Naive B cell (primary cell): ENCODE measurements at regions not wholly inside any gene's neighbourhood (a gene's known extent, or its start where the extent isn't known, plus 50 kb on each side); places are given as distances from the start of the nearest gene placed in this dataset.

Experiments
- ATAC-seq, 2 donors: fragments of 150-1000 bp; cut with Tn5 transposase; 2 replicates each; pipeline ENCODE4 v1.10.0; 2021; ENCODE audit warnings: low read depth in 2 of 2, mild to moderate bottlenecking in 2 of 2, moderate library complexity in 2 of 2
- DNase-seq: peaks from one replicate; pipeline ENCODE4 v3.0.0; 2022
- H3K27ac Mint-ChIP-seq, 6 donors: one replicate each; pipeline ENCODE4 v1.8.0; 2020 to 2022; ENCODE audit warnings: mild to moderate bottlenecking in 6 of 6, mixed read lengths in 6 of 6, moderate library complexity in 5 of 6, inconsistent platforms in 2 of 6
- H3K27me3 Mint-ChIP-seq, 3 donors: one replicate each; pipeline ENCODE4 v1.8.0; 2021 to 2022; ENCODE audit warnings: mixed read lengths in 3 of 3, mild to moderate bottlenecking in 1 of 3
- H3K36me3 Mint-ChIP-seq, 2 donors: one replicate each; pipeline ENCODE4 v1.8.0; 2020 to 2022; ENCODE audit warnings: mixed read lengths in 2 of 2, inconsistent platforms in 1 of 2, mild to moderate bottlenecking in 1 of 2
- H3K4me1 Mint-ChIP-seq, 3 donors: one replicate each; pipeline ENCODE4 v1.8.0; 2020 to 2022; ENCODE audit warnings: mixed read lengths in 3 of 3, inconsistent platforms in 1 of 3, mild to moderate bottlenecking in 1 of 3, moderate library complexity in 1 of 3
- H3K4me3 Mint-ChIP-seq, 8 donors: one replicate each; pipeline ENCODE4 v1.8.0; 2020 to 2022; ENCODE audit warnings: mild to moderate bottlenecking in 8 of 8, mixed read lengths in 8 of 8, moderate library complexity in 8 of 8, inconsistent platforms in 2 of 8
- H3K9me3 Mint-ChIP-seq, 7 donors: one replicate each; pipeline ENCODE4 v1.8.0; 2020 to 2022; ENCODE audit warnings: mixed read lengths in 7 of 7, mild to moderate bottlenecking in 5 of 7, inconsistent platforms in 2 of 7, moderate library complexity in 1 of 7

DNA sequence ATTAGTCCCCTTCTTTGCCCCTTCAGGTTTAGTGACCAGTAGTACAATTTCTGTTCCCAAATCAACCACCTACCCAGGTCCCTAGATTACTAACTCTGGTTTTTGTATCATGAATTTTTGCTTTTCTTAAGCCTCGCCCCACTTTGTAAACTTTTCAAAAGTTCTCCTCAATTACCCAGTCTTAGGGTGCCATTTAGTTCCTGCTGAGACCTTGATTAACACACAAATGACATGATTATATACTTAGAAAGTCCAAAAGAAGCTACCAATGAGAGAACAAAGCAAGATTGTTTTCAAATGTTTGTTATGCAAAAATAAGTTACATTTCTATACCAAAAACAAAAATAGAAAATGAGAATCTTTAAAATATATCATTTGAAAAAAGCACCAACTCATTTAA, 594.4 kb downstream of the SQOR start:
- no peaks in the 10 kb centered on the region for H3K36me3 Mint-ChIP-seq
- peaks cover 0 to 7% (median 0%) of the 10 kb centered on the region in 7 donors for H3K9me3 Mint-ChIP-seq
- H3K4me3 Mint-ChIP-seq = no peak overlapping the region
- H3K4me1 Mint-ChIP-seq = no peaks in the 10 kb centered on the region
- no peaks in the 10 kb centered on the region for H3K27me3 Mint-ChIP-seq
- ATAC-seq (no peak), DNase-seq (no peak)
- H3K27ac Mint-ChIP-seq = no peak overlapping the region

DNA sequence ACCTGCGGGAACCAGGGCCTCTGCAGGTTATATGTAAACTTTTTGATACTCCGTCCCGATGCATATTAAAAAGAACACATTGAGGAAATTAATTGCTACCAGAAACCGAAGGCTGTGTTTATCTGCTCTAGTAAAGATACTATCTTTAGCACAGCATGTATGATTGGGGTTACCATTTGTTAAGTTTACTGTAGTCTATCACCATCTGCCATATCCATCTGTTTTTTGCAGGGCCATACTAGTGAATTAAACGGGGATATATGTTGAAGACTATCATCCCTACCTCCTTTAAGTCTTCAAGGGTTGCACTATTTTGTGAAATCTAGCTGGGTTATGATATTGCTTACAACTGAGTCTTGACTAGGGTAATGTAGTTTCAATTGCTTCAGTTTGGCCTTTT, 597.0 kb downstream of the SQOR start:
- ATAC-seq (no peak), DNase-seq (no peak)
- Mint-ChIP-seq H3K27me3 (no peaks in the 10 kb centered on the region), H3K9me3 (peaks cover 0 to 7% (median 0%) of the 10 kb centered on the region in 7 donors), H3K36me3 (no peaks in the 10 kb centered on the region), H3K4me1 (no peaks in the 10 kb centered on the region), H3K4me3 (no peak overlapping the region), H3K27ac (no peak overlapping the region)

- Mint-ChIP-seq H3K4me3 (no peak overlapping the region), H3K27ac (no peak overlapping the region), H3K9me3 (peaks cover 0 to 7% (median 1%) of the 10 kb centered on the region in 7 donors), H3K4me1 (no peaks in the 10 kb centered on the region), H3K27me3 (no peaks in the 10 kb centered on the region), H3K36me3 (no peaks in the 10 kb centered on the region)
- no peak for ATAC-seq
- no peak for DNase-seq
These were observed 597.6 kb downstream of the SQOR start for GRCh38 chr15:46232471-46232870.

GRCh38 chr15:46242935-46243334, 608.1 kb downstream of the SQOR start:
- no peak for DNase-seq
- no peak for ATAC-seq
- Mint-ChIP-seq H3K4me1 (no peaks in the 10 kb centered on the region), H3K27ac (no peak overlapping the region), H3K36me3 (no peaks in the 10 kb centered on the region), H3K9me3 (peaks cover 0 to 10% (median 3%) of the 10 kb centered on the region in 7 donors), H3K4me3 (no peak overlapping the region), H3K27me3 (no peaks in the 10 kb centered on the region)

DNA sequence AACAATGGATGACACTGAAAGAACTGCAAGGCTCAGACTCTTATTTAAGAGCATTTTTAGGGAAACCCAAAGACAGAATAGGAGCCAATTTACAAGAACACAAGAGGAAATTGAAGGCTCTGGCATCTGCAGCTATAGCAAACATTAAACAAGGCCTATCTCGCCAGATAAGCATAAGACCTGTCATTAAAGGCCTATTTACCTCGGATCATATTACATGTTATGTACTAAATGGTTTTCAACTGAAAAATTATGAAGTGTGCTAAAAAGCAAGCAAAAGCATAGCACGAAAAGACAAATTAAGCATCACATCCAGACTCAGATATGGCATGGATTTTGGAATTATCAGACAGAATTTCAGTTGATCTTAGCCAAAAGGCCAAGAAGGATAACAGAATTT, 617.1 kb downstream of the SQOR start:
- no peak overlapping the region for H3K27ac Mint-ChIP-seq
- peaks cover 0 to 8% (median 0%) of the 10 kb centered on the region in 7 donors for H3K9me3 Mint-ChIP-seq
- no peaks in the 10 kb centered on the region for H3K27me3 Mint-ChIP-seq
- no peaks in the 10 kb centered on the region for H3K36me3 Mint-ChIP-seq
- H3K4me3 Mint-ChIP-seq = no peak overlapping the region
- no peaks in the 10 kb centered on the region for H3K4me1 Mint-ChIP-seq
- no peak for ATAC-seq
- no peak for DNase-seq

DNA sequence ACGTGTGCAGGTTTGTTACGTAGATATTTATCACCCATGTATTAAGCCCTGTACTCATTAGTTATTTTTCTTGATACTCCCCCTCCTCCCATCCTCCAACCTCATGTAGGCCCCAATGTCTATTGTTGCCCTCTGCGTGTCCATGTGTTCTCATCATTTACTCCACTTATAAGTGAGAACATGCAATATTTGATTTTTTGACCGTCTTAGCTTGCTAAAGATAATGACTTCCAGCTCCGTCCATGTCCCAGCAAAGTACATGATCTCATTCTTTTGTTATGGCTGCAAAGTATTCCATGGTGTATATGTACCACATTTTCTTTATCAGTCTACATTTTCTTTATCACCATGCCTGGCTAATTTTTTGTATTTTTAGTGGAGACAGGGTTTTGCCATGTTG, 623.2 kb downstream of the SQOR start:
- Mint-ChIP-seq H3K4me3 (no peak overlapping the region), H3K27ac (no peak overlapping the region), H3K4me1 (no peaks in the 10 kb centered on the region), H3K9me3 (peaks cover 0 to 10% (median 7%) of the 10 kb centered on the region in 7 donors), H3K27me3 (no peaks in the 10 kb centered on the region), H3K36me3 (no peaks in the 10 kb centered on the region)
- ATAC-seq (no peak), DNase-seq (no peak)

DNA sequence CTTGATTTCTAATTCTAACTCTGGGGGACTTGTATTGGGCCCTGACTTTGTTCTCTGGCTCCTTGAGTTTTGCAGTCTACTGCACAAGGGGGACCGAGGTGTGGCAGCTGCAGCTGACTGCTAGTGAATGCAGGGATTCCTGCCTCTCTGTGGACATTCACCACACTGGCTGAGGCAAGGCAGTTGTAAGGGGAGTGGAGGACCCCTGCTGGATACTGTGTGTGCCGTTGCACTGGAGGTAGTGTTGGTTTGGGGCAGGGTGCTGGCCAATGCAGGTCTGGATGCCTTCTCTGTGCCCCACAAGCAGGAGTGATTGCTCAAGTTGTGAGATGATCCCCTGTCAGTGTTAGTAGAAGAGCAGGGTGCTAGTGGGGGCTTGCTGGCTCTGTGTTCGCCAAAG, 626.1 kb downstream of the SQOR start:
- H3K27ac Mint-ChIP-seq = no peak overlapping the region
- H3K4me3 Mint-ChIP-seq = no peak overlapping the region
- no peaks in the 10 kb centered on the region for H3K36me3 Mint-ChIP-seq
- ATAC-seq (no peak), DNase-seq (no peak)
- no peaks in the 10 kb centered on the region for H3K27me3 Mint-ChIP-seq
- H3K9me3 Mint-ChIP-seq = peaks cover 0 to 11% (median 9%) of the 10 kb centered on the region in 7 donors
- H3K4me1 Mint-ChIP-seq = no peaks in the 10 kb centered on the region

DNA sequence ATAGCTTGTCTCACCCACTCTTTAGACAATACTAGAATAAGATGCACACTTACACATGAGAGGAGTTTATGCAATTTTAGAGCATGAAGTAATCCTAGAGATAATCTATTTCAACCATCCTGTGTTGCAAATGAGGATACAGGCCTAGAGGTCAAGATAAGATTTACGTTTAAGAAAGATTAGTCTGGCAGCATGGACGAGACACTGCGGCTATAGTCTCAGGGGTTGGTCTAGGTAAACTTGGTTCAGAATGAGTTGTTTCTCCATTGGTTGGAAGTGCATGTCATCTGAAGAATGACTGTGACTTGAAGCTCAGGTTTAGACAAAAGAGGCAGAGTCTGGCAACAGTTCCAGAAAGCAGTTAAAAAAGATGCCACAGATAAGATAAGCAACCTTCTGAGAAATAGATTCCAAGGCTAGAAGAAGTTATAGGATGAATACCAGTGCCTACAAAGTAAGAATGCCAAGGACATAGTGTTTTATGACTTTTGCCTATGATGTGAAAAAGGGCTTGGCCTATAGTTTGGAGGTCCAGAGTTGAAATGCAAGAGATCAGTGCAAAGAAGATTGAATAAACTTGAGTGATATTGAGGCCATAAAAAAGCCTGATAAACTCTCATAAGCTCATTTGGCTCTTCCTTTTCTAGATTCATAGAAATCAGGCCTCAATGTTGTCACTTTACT, 631.0 kb downstream of the SQOR start:
- H3K27ac Mint-ChIP-seq = no peak overlapping the region
- no peak overlapping the region for H3K4me3 Mint-ChIP-seq
- ATAC-seq (no peak), DNase-seq (no peak)
- no peaks in the 10 kb centered on the region for H3K4me1 Mint-ChIP-seq
- H3K9me3 Mint-ChIP-seq = peaks cover 0 to 11% (median 4%) of the 10 kb centered on the region in 7 donors
- H3K36me3 Mint-ChIP-seq = no peaks in the 10 kb centered on the region
- no peaks in the 10 kb centered on the region for H3K27me3 Mint-ChIP-seq

GRCh38 chr15:46266661-46267060, 631.8 kb downstream of the SQOR start:
- H3K27ac Mint-ChIP-seq = no peak overlapping the region
- no peak for ATAC-seq
- H3K4me3 Mint-ChIP-seq = no peak overlapping the region
- no peaks in the 10 kb centered on the region for H3K27me3 Mint-ChIP-seq
- H3K9me3 Mint-ChIP-seq = peaks cover 0 to 9% (median 4%) of the 10 kb centered on the region in 7 donors
- no peaks in the 10 kb centered on the region for H3K4me1 Mint-ChIP-seq
- DNase-seq = no peak
- no peaks in the 10 kb centered on the region for H3K36me3 Mint-ChIP-seq

DNA sequence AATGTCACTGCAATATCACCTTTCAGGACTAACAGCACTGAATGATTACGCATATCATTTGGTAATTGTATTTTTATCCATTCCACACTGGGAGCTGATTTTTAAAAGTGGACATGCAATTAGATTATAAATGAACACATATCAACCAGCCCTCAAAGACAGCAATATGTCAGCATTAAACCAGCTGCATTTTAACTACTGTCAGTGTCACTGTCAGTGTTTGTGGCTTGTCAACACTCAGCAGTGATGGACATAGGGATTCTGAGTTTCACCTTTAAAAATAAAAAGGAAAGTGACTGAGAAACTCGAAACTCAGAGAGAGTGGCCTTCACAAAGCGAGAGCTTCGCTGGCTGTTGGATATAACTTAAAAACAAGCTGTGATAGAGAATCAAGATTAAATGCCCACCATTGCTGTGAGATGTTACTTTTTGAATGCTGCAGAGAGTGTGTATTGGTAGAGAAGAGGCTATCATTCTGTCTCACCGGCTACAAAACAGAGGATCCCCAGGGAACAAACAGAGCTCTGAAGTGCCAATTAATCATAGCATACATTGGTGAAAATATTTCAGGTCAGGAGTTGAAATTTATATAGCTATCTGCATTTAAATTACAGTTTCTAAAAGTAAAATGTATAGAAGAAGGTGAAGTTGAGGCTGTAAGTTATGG, 635.8 kb downstream of the SQOR start:
- peaks cover 0 to 6% (median 2%) of the 10 kb centered on the region in 7 donors for H3K9me3 Mint-ChIP-seq
- H3K27me3 Mint-ChIP-seq = no peaks in the 10 kb centered on the region
- H3K4me1 Mint-ChIP-seq = no peaks in the 10 kb centered on the region
- DNase-seq (no peak), ATAC-seq (no peak)
- H3K4me3 Mint-ChIP-seq = no peak overlapping the region
- H3K36me3 Mint-ChIP-seq = no peaks in the 10 kb centered on the region
- H3K27ac Mint-ChIP-seq = no peak overlapping the region

GRCh38 chr15:46275701-46276100, 640.9 kb downstream of the SQOR start:
- no peaks in the 10 kb centered on the region for H3K4me1 Mint-ChIP-seq
- no peak overlapping the region for H3K4me3 Mint-ChIP-seq
- H3K9me3 Mint-ChIP-seq = peaks cover 0 to 3% (median 0%) of the 10 kb centered on the region in 7 donors
- no peaks in the 10 kb centered on the region for H3K36me3 Mint-ChIP-seq
- no peak overlapping the region for H3K27ac Mint-ChIP-seq
- ATAC-seq = no peak
- no peaks in the 10 kb centered on the region for H3K27me3 Mint-ChIP-seq
- no peak for DNase-seq

GRCh38 chr15:46277451-46277850, 642.6 kb downstream of the SQOR start:
- Mint-ChIP-seq H3K4me3 (no peak overlapping the region), H3K27me3 (no peaks in the 10 kb centered on the region), H3K4me1 (no peaks in the 10 kb centered on the region), H3K27ac (no peak overlapping the region), H3K9me3 (peaks cover 0 to 3% (median 0%) of the 10 kb centered on the region in 7 donors), H3K36me3 (no peaks in the 10 kb centered on the region)
- DNase-seq (no peak), ATAC-seq (no peak)

DNA sequence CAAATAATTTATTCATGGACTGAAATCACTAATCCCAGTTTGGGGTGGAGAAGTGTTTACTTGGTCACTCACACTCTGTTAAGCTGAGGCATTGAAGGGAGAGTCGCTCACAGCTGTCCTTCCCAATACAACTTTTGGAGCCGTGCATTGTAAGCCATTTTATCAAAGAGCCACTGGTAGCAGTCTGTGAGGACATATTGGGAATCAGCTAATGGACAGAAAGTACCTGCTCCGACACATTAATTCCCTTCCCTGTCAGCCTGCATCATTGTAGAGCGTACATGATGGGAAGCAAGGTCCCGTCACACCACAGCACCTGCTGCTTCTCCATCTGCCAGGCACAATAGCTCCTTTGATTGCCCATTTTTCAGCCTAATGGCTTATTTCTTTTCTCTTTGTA, 643.2 kb downstream of the SQOR start:
- Mint-ChIP-seq H3K4me3 (no peak overlapping the region), H3K9me3 (peaks cover 0 to 3% (median 0%) of the 10 kb centered on the region in 7 donors), H3K27me3 (no peaks in the 10 kb centered on the region), H3K4me1 (no peaks in the 10 kb centered on the region), H3K27ac (no peak overlapping the region), H3K36me3 (no peaks in the 10 kb centered on the region)
- DNase-seq (no peak), ATAC-seq (no peak)

GRCh38 chr15:46278486-46279090, 643.8 kb downstream of the SQOR start:
- Mint-ChIP-seq H3K27ac (no peak overlapping the region), H3K4me1 (no peaks in the 10 kb centered on the region), H3K9me3 (peaks cover 0 to 3% (median 0%) of the 10 kb centered on the region in 7 donors), H3K27me3 (no peaks in the 10 kb centered on the region), H3K36me3 (no peaks in the 10 kb centered on the region), H3K4me3 (no peak overlapping the region)
- ATAC-seq = no peak
- DNase-seq = no peak
